ENCODE measurements at regions not wholly inside any gene's neighbourhood (a gene's known extent, or its start where the extent isn't known, plus 50 kb on each side); places are given as distances from the start of the nearest gene placed in this dataset.

DNA sequence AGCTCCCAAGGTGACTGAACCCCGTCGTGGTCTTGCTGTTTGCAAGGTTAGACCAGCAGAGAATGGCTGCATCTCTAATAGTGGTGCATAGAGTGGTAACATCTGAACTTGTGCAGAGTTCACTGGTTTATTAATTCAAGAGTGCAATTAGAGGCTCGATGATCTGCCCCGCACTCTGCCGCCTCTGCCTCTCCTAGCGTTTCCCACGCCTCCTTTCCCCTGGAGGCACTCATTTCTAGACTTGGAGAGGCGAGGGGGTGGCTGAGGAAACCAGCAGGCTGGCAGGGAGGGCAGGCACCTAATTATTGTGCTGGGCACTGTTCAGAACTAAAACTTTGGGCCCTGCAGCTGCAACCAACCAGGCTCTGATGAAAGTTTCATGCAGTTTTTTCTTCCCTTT lies 363.5 kb upstream of the EEF2KMT start:
- no peaks in the 10 kb centered on the region for H3K4me1 ChIP-seq (ENCODE audit: control insufficient read depth, insufficient read depth, low read length)
- H3K79me1 ChIP-seq (ENCODE audit: low read depth in 1 of 2, low read length in 2 of 2): no peaks in the 10 kb centered on the region
- ATAC-seq (ENCODE audit: low read depth) (no peak), DNase-seq (no peak)
- ChIA-PET POLR2A (ENCODE audit: unreplicated experiment) (no interaction called here), CTCF (no interaction called here)
- H3K14ac ChIP-seq (replicated peaks; ENCODE audit: low read depth, low read length): no peak overlapping the region
- H2BK120ac ChIP-seq (ENCODE audit: low read depth, low read length): no peak overlapping the region
- H3K4ac ChIP-seq (ENCODE audit: low read depth, low read length): no peak overlapping the region
- H3K23ac ChIP-seq (ENCODE audit: low read depth, low read length): no peak overlapping the region
- H3K18ac ChIP-seq (ENCODE audit: low read depth, low read length): no peak overlapping the region
- H2BK20ac ChIP-seq (ENCODE audit: low read depth, low read length): no peak overlapping the region
- H2AK5ac ChIP-seq (ENCODE audit: low read depth, low read length): no peak overlapping the region
- H3K9ac ChIP-seq (ENCODE audit: low read depth, low read length): no peak overlapping the region
- BruUV-seq (replicated peaks): no TSS peak
- no peaks in the 10 kb centered on the region for H3K9me1 ChIP-seq (ENCODE audit: insufficient read depth, low read length)
- in situ Hi-C loops (cut with MboI; ENCODE audit: low sequenced_read_pairs) (no loop called here), intact Hi-C loops (cut with micrococcal nuclease) (no loop called here), dilution Hi-C loops (cut with HindIII; ENCODE audit: low sequenced_read_pairs, unreplicated experiment) (no loop called here)
- H3K27ac ChIP-seq (ENCODE audit: insufficient read depth, low read length): no peak overlapping the region
- H4K20me1 ChIP-seq (ENCODE audit: insufficient read depth, low read length): no peaks in the 10 kb centered on the region
- no peak overlapping the region for H4K8ac ChIP-seq (ENCODE audit: low read depth in 2 of 2, low read length in 2 of 2)
- no peak overlapping the region for H4K91ac ChIP-seq (ENCODE audit: insufficient read depth, low read depth, low read length)
- no peak overlapping the region for H2AFZ ChIP-seq (replicated peaks; ENCODE audit: low read length, poor library complexity)
- H3K56ac ChIP-seq (ENCODE audit: extremely low read depth, insufficient read depth, low read length): no peak overlapping the region
- no peak overlapping the region for H2BK15ac ChIP-seq (ENCODE audit: low read depth, low read length)
- H2AK9ac ChIP-seq (replicated peaks; ENCODE audit: low read depth, low read length, poor library complexity): no peak overlapping the region
- H4K5ac ChIP-seq (ENCODE audit: low read depth, low read length): no peak overlapping the region
- H3K27me3 ChIP-seq (ENCODE audit: control insufficient read depth, insufficient read depth, low read length): no peaks in the 10 kb centered on the region
- no CpG with 5 or more reads among the region's 8 CpGs for WGBS, 2 experiments (ENCODE audit: extremely low coverage in 2 of 2, insufficient read length in 1 of 2)
- H3K4me3 ChIP-seq (ENCODE audit: insufficient read depth, low read depth, low read length): no peak overlapping the region
- no peaks in the 10 kb centered on the region for H3K36me3 ChIP-seq (ENCODE audit: control insufficient read depth, insufficient read depth, low read length)
- peaks cover 37% of the 10 kb centered on the region for H3K9me3 ChIP-seq (ENCODE audit: control insufficient read depth, insufficient read depth, low read length)
- no peak overlapping the region for H3K4me2 ChIP-seq (ENCODE audit: low read depth, low read length)
- no peak overlapping the region for H2BK5ac ChIP-seq (ENCODE audit: low read depth, low read length, poor library complexity, severe bottlenecking)
- TF ChIP-seq, protein P1, sequence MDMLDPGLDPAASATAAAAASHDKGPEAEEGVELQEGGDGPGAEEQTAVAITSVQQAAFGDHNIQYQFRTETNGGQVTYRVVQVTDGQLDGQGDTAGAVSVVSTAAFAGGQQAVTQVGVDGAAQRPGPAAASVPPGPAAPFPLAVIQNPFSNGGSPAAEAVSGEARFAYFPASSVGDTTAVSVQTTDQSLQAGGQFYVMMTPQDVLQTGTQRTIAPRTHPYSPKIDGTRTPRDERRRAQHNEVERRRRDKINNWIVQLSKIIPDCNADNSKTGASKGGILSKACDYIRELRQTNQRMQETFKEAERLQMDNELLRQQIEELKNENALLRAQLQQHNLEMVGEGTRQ (IDR thresholded peaks at IDR 0.05; ENCODE audit: low read depth, low read length): no peak
- no peak for TF ChIP-seq MAFK (IDR thresholded peaks at IDR 0.05; ENCODE audit: low read depth, low read length)
